NCI-H526 (cell line): ENCODE measurements at regions not wholly inside any gene's neighbourhood (a gene's known extent, or its start where the extent isn't known, plus 50 kb on each side); places are given as distances from the start of the nearest gene placed in this dataset.
"Not testable (repeated sequence)": the region's sequence is repeated elsewhere in the genome, so short reads cannot be mapped to it uniquely, and the experiment has no call there.

Source experiments
- DNase-seq, 2 experiments: peaks; one replicate each; lab custom pipeline; 2025; lab: John Stamatoyannopoulos, UW

- DNase-seq: no peak
Observed at GRCh38 chr10:25867321-25867720, 66.7 kb upstream of the MYO3A start.

GRCh38 chr10:25869067-25869591, 64.9 kb upstream of the MYO3A start:
- no peak for DNase-seq

GRCh38 chr10:25869609-25870008, 64.4 kb upstream of the MYO3A start:
- no peak for DNase-seq

GRCh38 chr10:25874402-25874801, 59.6 kb upstream of the MYO3A start:
- not testable (repeated sequence) for DNase-seq

- DNase-seq: peak; percentile 52 to 82
Observed at GRCh38 chr10:25875556-25876165, 58.4 kb upstream of the MYO3A start.

- no peak for DNase-seq
Observed at GRCh38 chr10:25877296-25877695, 56.7 kb upstream of the MYO3A start.
